SK-N-SH (cell line): ENCODE measurements at regions not wholly inside any gene's neighbourhood (a gene's known extent, or its start where the extent isn't known, plus 50 kb on each side); places are given as distances from the start of the nearest gene placed in this dataset.

ENCODE experiments used
- EP300 ChIP-seq, 2 experiments: IDR thresholded peaks; 2 replicates each; pipeline versions ENCODE4 v1.4.0 to v1.6.1; 2012; ENCODE audit warnings: borderline replicate concordance in 1 of 2, low read depth in 1 of 2, low read length in 1 of 2
- JUND ChIP-seq: IDR thresholded peaks from 2 replicates; pipeline ENCODE4 v1.4.0; 2012
- POLR2AphosphoS5 ChIP-seq: IDR thresholded peaks from 2 replicates; pipeline ENCODE4 v1.6.1; 2012; ENCODE audit warnings: low read depth, low read length
- RXRA ChIP-seq: IDR thresholded peaks from 2 replicates; pipeline ENCODE4 v1.4.0; 2012; ENCODE audit warnings: low read depth, mild to moderate bottlenecking, borderline replicate concordance
- TAF1 ChIP-seq: IDR thresholded peaks from 2 replicates; pipeline ENCODE4 v1.6.1; 2012; ENCODE audit warnings: low read depth, mild to moderate bottlenecking, low read length, moderate library complexity, borderline replicate concordance
- TEAD4 ChIP-seq: IDR thresholded peaks from 2 replicates; pipeline ENCODE4 v1.4.0; 2012; ENCODE audit warnings: mild to moderate bottlenecking, borderline replicate concordance; ENCODE audit not compliant: insufficient read depth
- YY1 ChIP-seq: IDR thresholded peaks from 2 replicates; pipeline ENCODE4 v1.4.0; 2012; ENCODE audit warnings: low read depth, mild to moderate bottlenecking
- TF ChIP-seq, protein P1 (sequence below): fragments of 200-600 bp; sonication (generic); IDR thresholded peaks from 2 replicates; pipeline ENCODE4 v1.6.1; 2017; ENCODE audit warnings: antibody characterized with exemption, mild to moderate bottlenecking, moderate library complexity
- TF ChIP-seq, protein P2 (sequence below): IDR thresholded peaks from 2 replicates; pipeline ENCODE4; 2012

DNA sequence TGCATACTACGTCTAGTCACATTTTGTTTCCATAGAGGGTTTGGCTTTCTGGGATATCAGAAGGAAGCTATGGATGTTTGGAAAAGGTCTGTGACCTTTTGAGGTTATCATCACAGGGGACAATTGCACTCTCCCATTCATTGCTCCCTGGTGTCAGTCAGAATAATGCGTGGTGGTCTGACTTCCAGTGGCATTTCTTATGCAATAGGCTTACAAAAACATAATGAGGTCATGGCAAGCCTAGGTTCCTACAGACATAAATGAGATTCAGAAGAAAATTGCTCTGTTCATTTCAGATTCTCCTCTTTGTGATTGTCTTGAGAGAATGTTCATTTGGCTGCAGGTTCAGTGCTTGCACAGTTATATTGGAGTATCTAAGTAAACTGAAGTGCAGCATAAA lies 54.6 kb downstream of the ARHGAP35 start:
- TF ChIP-seq JUND (no peak), YY1 (no peak), RXRA (no peak), TEAD4 (no peak), TAF1 (no peak), POLR2AphosphoS5 (no peak), EP300 (IDR thresholded peaks at IDR 0.05; ENCODE audit: borderline replicate concordance in 1 of 2, low read depth in 1 of 2, low read length in 1 of 2) (no peak)
- TF ChIP-seq, protein P1, sequence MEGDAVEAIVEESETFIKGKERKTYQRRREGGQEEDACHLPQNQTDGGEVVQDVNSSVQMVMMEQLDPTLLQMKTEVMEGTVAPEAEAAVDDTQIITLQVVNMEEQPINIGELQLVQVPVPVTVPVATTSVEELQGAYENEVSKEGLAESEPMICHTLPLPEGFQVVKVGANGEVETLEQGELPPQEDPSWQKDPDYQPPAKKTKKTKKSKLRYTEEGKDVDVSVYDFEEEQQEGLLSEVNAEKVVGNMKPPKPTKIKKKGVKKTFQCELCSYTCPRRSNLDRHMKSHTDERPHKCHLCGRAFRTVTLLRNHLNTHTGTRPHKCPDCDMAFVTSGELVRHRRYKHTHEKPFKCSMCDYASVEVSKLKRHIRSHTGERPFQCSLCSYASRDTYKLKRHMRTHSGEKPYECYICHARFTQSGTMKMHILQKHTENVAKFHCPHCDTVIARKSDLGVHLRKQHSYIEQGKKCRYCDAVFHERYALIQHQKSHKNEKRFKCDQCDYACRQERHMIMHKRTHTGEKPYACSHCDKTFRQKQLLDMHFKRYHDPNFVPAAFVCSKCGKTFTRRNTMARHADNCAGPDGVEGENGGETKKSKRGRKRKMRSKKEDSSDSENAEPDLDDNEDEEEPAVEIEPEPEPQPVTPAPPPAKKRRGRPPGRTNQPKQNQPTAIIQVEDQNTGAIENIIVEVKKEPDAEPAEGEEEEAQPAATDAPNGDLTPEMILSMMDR, result no peak
- TF ChIP-seq, protein P2, sequence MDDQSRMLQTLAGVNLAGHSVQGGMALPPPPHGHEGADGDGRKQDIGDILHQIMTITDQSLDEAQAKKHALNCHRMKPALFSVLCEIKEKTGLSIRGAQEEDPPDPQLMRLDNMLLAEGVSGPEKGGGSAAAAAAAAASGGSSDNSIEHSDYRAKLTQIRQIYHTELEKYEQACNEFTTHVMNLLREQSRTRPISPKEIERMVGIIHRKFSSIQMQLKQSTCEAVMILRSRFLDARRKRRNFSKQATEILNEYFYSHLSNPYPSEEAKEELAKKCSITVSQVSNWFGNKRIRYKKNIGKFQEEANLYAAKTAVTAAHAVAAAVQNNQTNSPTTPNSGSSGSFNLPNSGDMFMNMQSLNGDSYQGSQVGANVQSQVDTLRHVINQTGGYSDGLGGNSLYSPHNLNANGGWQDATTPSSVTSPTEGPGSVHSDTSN, result no peak
